ENCODE measurements at regions not wholly inside any gene's neighbourhood (a gene's known extent, or its start where the extent isn't known, plus 50 kb on each side); places are given as distances from the start of the nearest gene placed in this dataset.
"Not testable (repeated sequence)": the region's sequence is repeated elsewhere in the genome, so short reads cannot be mapped to it uniquely, and the experiment has no call there.

- intact Hi-C loops (cut with DNase I) = no loop called here
- no peak for DNase-seq (ENCODE audit: low spot score)
- ATAC-seq = no peak
Measured at GRCh38 chr6:113788586-113788985, 68.6 kb upstream of the MARCKS start.

GRCh38 chr6:113791225-113791624 lies 65.9 kb upstream of the MARCKS start:
- DNase-seq (ENCODE audit: low spot score); ATAC-seq; intact Hi-C loops (cut with DNase I): not testable (repeated sequence)

- ATAC-seq; intact Hi-C loops (cut with DNase I); DNase-seq (ENCODE audit: low spot score): not testable (repeated sequence)
Measured at GRCh38 chr6:113795371-113795770, 61.8 kb upstream of the MARCKS start.

GRCh38 chr6:113796038-113796437 lies 61.1 kb upstream of the MARCKS start:
- DNase-seq (ENCODE audit: low spot score) (no peak), ATAC-seq (peak; percentile 94)
- intact Hi-C loops (cut with DNase I) = no loop called here

GRCh38 chr6:113802779-113803178 lies 54.4 kb upstream of the MARCKS start:
- DNase-seq (ENCODE audit: low spot score) (no peak), ATAC-seq (no peak)
- intact Hi-C loops (cut with DNase I) = no loop called here

- intact Hi-C loops (cut with DNase I) = no loop called here
- ATAC-seq (peak; percentile 58), DNase-seq (ENCODE audit: low spot score) (no peak)
Measured at GRCh38 chr6:113805173-113805790, 51.9 kb upstream of the MARCKS start.

- peak; percentile 75 for ATAC-seq
- DNase-seq (ENCODE audit: low spot score) = no peak
- intact Hi-C loops (cut with DNase I) = no loop called here
Measured at GRCh38 chr6:113805811-113806495, 51.2 kb upstream of the MARCKS start.
